HepG2 (cell line): ENCODE measurements at regions not wholly inside any gene's neighbourhood (a gene's known extent, or its start where the extent isn't known, plus 50 kb on each side); places are given as distances from the start of the nearest gene placed in this dataset.

ENCODE experiments used
- ATAC-seq: fragments of 200-7000 bp; cut with Tn5 transposase; 3 replicates; pipeline ENCODE4 v1.9.1; 2020; ENCODE audit warnings: mild to moderate bottlenecking, moderate library complexity
- BruUV-seq: library from RNA; stranded (reverse); fragments of 400-500 nt; replicated peaks from 2 replicates; lab custom pipeline; 2021; lab: Mats Ljungman, UMichigan
- CTCF ChIA-PET: fragments of 300-600 bp; formaldehyde crosslinking; extraction: SDS; loops from one replicate; lab custom pipeline; 2021; ENCODE audit warnings: low total read pairs, inconsistent platforms, low intra/inter-chr PET ratio; lab: Yijun Ruan, JAX
- POLR2A ChIA-PET: fragments of 350-600 bp; sonication (Branson Sonifier 250); formaldehyde crosslinking; loops from one replicate; lab custom pipeline; 2020; ENCODE audit warnings: antibody characterized with exemption, inconsistent platforms; lab: Yijun Ruan, JAX
- DNase-seq: peaks from one replicate; pipeline ENCODE4 v3.0.0-alpha.2; 2015; ENCODE audit warnings: low spot score
- FAIRE-seq: peaks from 3 replicates; lab custom pipeline; 2011; peaks lifted over from hg19 to GRCh38; lab: Jason Lieb, UNC
- H2AFZ ChIP-seq: one replicate; pipeline ENCODE4 v1.6.1; 2011; ENCODE audit warnings: low read length, inconsistent platforms
- H3K27ac ChIP-seq: fragments of 300-600 bp; 3 replicates; pipeline ENCODE4 v1.8.0; 2011; ENCODE audit warnings: mixed run types, mild to moderate bottlenecking, mixed read lengths, low read length, inconsistent platforms; ENCODE audit not compliant: insufficient read depth; ENCODE audit errors: extremely low read length
- H3K27me3 ChIP-seq, 2 experiments: fragments of 200-600 bp in 1 of 2; 2 replicates in 1 of 2; 3 replicates in 1 of 2; pipeline versions ENCODE4 v1.6.0 to v1.8.0; 2011; ENCODE audit warnings: low read length in 2 of 2, mild to moderate bottlenecking in 2 of 2, moderate library complexity in 2 of 2, inconsistent platforms in 1 of 2; ENCODE audit not compliant: insufficient read depth in 2 of 2, control insufficient read depth in 1 of 2
- H3K36me3 ChIP-seq, 2 experiments: fragments of 200-600 bp in 1 of 2; replicated peaks in 1 of 2; 2 replicates in 1 of 2; 3 replicates in 1 of 2; pipeline versions ENCODE4 v1.5.1 to v1.8.0; 2011; ENCODE audit warnings: low read length in 2 of 2, inconsistent platforms in 1 of 2; ENCODE audit not compliant: insufficient read depth in 2 of 2, control insufficient read depth in 1 of 2
- H3K4me1 ChIP-seq: 2 replicates; pipeline ENCODE4 v1.5.1; 2012; ENCODE audit warnings: low read length, inconsistent platforms; ENCODE audit not compliant: insufficient read depth
- H3K4me2 ChIP-seq: 2 replicates; pipeline ENCODE4 v1.6.0; 2011; ENCODE audit warnings: low read depth, low read length, inconsistent platforms
- H3K4me3 ChIP-seq, 3 experiments: fragments of 200-600 bp in 1 of 3; sonication (generic), shearing (Covaris generic) in 1 of 3; replicated peaks in 1 of 3; 2 replicates each; pipeline ENCODE4 v1.5.1; 2011 to 2016; ENCODE audit warnings: low read length in 3 of 3, inconsistent platforms in 2 of 3, low read depth in 2 of 3, mild to moderate bottlenecking in 2 of 3, control low read depth in 1 of 3, mixed read lengths in 1 of 3; ENCODE audit not compliant: insufficient read depth in 1 of 3
- H3K79me2 ChIP-seq: one replicate; pipeline ENCODE4 v1.6.1; 2011; ENCODE audit warnings: low read length, inconsistent platforms; ENCODE audit not compliant: insufficient read depth
- H3K9ac ChIP-seq: 2 replicates; pipeline ENCODE4 v1.6.0; 2011; ENCODE audit warnings: mild to moderate bottlenecking, low read depth, low read length, inconsistent platforms; ENCODE audit not compliant: insufficient read depth
- H3K9me3 ChIP-seq: 2 replicates; pipeline ENCODE4 v1.5.1; 2012; ENCODE audit warnings: mild to moderate bottlenecking, low read length
- H4K20me1 ChIP-seq: 2 replicates; pipeline ENCODE4 v1.6.0; 2011; ENCODE audit warnings: inconsistent platforms, mild to moderate bottlenecking, low read length, moderate library complexity; ENCODE audit not compliant: insufficient read depth
- ARID3A ChIP-seq: IDR thresholded peaks from 2 replicates; pipeline ENCODE4 v1.6.1; 2012; ENCODE audit warnings: low read depth, low read length, improper control_type of control experiment
- BCL3 ChIP-seq: sonication (generic); formaldehyde crosslinking; IDR thresholded peaks from 2 replicates; pipeline ENCODE4 v1.5.1; 2020; ENCODE audit warnings: mild to moderate bottlenecking, missing genetic modification reagents, moderate library complexity
- CENPX ChIP-seq: sonication (generic); formaldehyde crosslinking; IDR thresholded peaks from 2 replicates; pipeline ENCODE4 v1.9.0; 2021; ENCODE audit warnings: mild to moderate bottlenecking, missing genetic modification reagents, moderate library complexity
- CHD4 ChIP-seq: fragments of 200-600 bp; sonication (generic); IDR thresholded peaks from 2 replicates; pipeline ENCODE4 v1.7.0; 2017; ENCODE audit warnings: mild to moderate bottlenecking, low read length, borderline replicate concordance
- FOSL2 ChIP-seq: sonication (generic); formaldehyde crosslinking; IDR thresholded peaks from 2 replicates; pipeline ENCODE4 v1.4.0; 2020; ENCODE audit warnings: missing genetic modification reagents
- RBM22 ChIP-seq: fragments of 200-400 bp; formaldehyde crosslinking; optimal IDR thresholded peaks from 2 replicates; pipeline ENCODE3; 2017; ENCODE audit warnings: mild to moderate bottlenecking, low read length, moderate library complexity
- ZMYM3 ChIP-seq: sonication (generic); formaldehyde crosslinking; IDR thresholded peaks from 2 replicates; pipeline ENCODE4 v1.5.1; 2020; ENCODE audit warnings: mild to moderate bottlenecking, missing genetic modification reagents
- ZNF234 ChIP-seq: sonication (generic); formaldehyde crosslinking; conservative IDR thresholded peaks from 2 replicates; pipeline ENCODE4 v1.5.1; 2020; ENCODE audit warnings: mild to moderate bottlenecking, missing genetic modification reagents
- ZNF260 ChIP-seq: sonication (generic); formaldehyde crosslinking; IDR thresholded peaks from 2 replicates; pipeline ENCODE4 v1.4.0; 2020; ENCODE audit warnings: missing genetic modification reagents, low read depth, mild to moderate bottlenecking, borderline replicate concordance
- ZNF281 ChIP-seq: sonication (generic); formaldehyde crosslinking; IDR thresholded peaks from 2 replicates; pipeline ENCODE4 v1.4.0; 2020; ENCODE audit warnings: missing genetic modification reagents, borderline replicate concordance
- ZNF343 ChIP-seq: sonication (generic); formaldehyde crosslinking; IDR thresholded peaks from 2 replicates; pipeline ENCODE4 v1.4.0; 2020; ENCODE audit warnings: mild to moderate bottlenecking, missing genetic modification reagents
- ZNF362 ChIP-seq: sonication (generic); formaldehyde crosslinking; IDR thresholded peaks from 2 replicates; pipeline ENCODE4 v1.4.0; 2020; ENCODE audit warnings: missing genetic modification reagents, mild to moderate bottlenecking, borderline replicate concordance
- ZNF503 ChIP-seq: sonication (generic); formaldehyde crosslinking; IDR thresholded peaks from 2 replicates; pipeline ENCODE4 v1.4.0; 2020; ENCODE audit warnings: missing genetic modification reagents
- ZZZ3 ChIP-seq: sonication (generic); formaldehyde crosslinking; IDR thresholded peaks from 2 replicates; pipeline ENCODE4 v1.4.0; 2020; ENCODE audit warnings: missing genetic modification reagents, mild to moderate bottlenecking, borderline replicate concordance
- WGBS: methylation state at CpG from one replicate; pipeline ENCODE4 v1.1.6; 2017; ENCODE audit warnings: low lambda C conversion rate; 5-methylcytosine and 5-hydroxymethylcytosine counted together
- in situ Hi-C: cut with HindIII; loops from 2 replicates; pipeline ENCODE4 v1.10.0; 2017; ENCODE audit warnings: low pct_unique_long_range_greater_than_20kb; ENCODE audit not compliant: extremely low pct_ligation_motif_present
- intact Hi-C: fragments of 100-400 bp; cut with micrococcal nuclease; formaldehyde crosslinking; loops from one replicate; pipeline ENCODE4 v1.10.0; 2022; ENCODE audit not compliant: unreplicated experiment

GRCh38 chr10:21337171-21337792 is 188.2 kb downstream of the SKIDA1 start:
- FAIRE-seq, result peak; percentile 43
- Histone ChIP-seq H3K27me3 (no peaks in the 10 kb centered on the region), H3K9me3 (no peaks in the 10 kb centered on the region), H3K27ac (no peak overlapping the region), H3K4me2 (peak overlapping the region; percentile 45; the same call in 1 of the 2 replicates), H3K9ac (no peak overlapping the region), H3K4me1 (peaks cover 27% of the 10 kb centered on the region), H3K4me3 (peak overlapping the region in 1 of 3 experiments; percentile 35; a peak in 1 of 6 replicates), H3K36me3 (no peaks in the 10 kb centered on the region), H2AFZ (no peak overlapping the region), H3K79me2 (no peaks in the 10 kb centered on the region), H4K20me1 (no peaks in the 10 kb centered on the region)
- intact Hi-C loops (no loop called here), in situ Hi-C loops (no loop called here)
- ATAC-seq, result 0 out of 3 replicates have a peak, but pooled peaks have one; percentile 10
- POLR2A ChIA-PET, result no interaction called here
- CTCF ChIA-PET, result no interaction called here
- 19% methylated on average over 7 of the region's 7 CpGs for WGBS
- BruUV-seq, result no TSS peak
- no peak for DNase-seq
- peak; percentile 71; the same call in 1 of the 2 replicates for TF ChIP-seq ZNF362 (CRISPR knock-in tag)
- no peak for TF ChIP-seq ZNF234 (CRISPR knock-in tag)
- TF ChIP-seq ZNF503, result no peak
- TF ChIP-seq ZNF343 (CRISPR knock-in tag), result no peak
- TF ChIP-seq ZMYM3 (CRISPR knock-in tag), result 0 out of 2 replicates have a peak, but pooled peaks have one; percentile 21
- peak; percentile 45; the same call in 1 of the 2 replicates for TF ChIP-seq CHD4
- TF ChIP-seq RBM22, result no peak
- no peak for TF ChIP-seq BCL3 (CRISPR knock-in tag)
- 0 out of 2 replicates have a peak, but pooled peaks have one; percentile 7 for TF ChIP-seq ARID3A
- TF ChIP-seq ZNF281 (CRISPR knock-in tag), result 0 out of 2 replicates have a peak, but pooled peaks have one; percentile 1
- TF ChIP-seq ZNF260 (CRISPR knock-in tag), result no peak
- 0 out of 2 replicates have a peak, but pooled peaks have one; percentile 5 for TF ChIP-seq FOSL2 (CRISPR knock-in tag)
- no peak for TF ChIP-seq ZZZ3 (CRISPR knock-in tag)
- no peak for TF ChIP-seq CENPX (CRISPR knock-in tag)
